HCT116 (cell line): ENCODE measurements at regions not wholly inside any gene's neighbourhood (a gene's known extent, or its start where the extent isn't known, plus 50 kb on each side); places are given as distances from the start of the nearest gene placed in this dataset.

ENCODE experiments used
- ATAC-seq: fragments of 200-7000 bp; cut with Tn5 transposase; 2 replicates; pipeline ENCODE4 v1.9.1; 2020; ENCODE audit warnings: mild to moderate bottlenecking, moderate library complexity
- BruUV-seq: library from RNA; stranded (reverse); fragments of 400-500 nt; replicated peaks from 2 replicates; lab custom pipeline; 2021; lab: Mats Ljungman, UMichigan
- CTCF ChIA-PET: fragments of 300-600 bp; sonication (Branson Sonifier 250); formaldehyde crosslinking; loops from one replicate; lab custom pipeline; 2021; ENCODE audit warnings: antibody characterized with exemption; lab: Charles Lee
- POLR2A ChIA-PET: fragments of 300-600, 350-600 bp; sonication (Branson Sonifier 250); formaldehyde crosslinking; loops from one replicate; lab custom pipeline; 2021; ENCODE audit warnings: antibody characterized with exemption; lab: Charles Lee
- RAD21 ChIA-PET, 2 experiments: fragments of 300-600 bp; sonication (Branson Sonifier 250); formaldehyde crosslinking; loops; one replicate each; lab custom pipeline; 2023; ENCODE audit warnings: low total read pairs in 2 of 2; ENCODE audit not compliant: uncharacterized antibody in 2 of 2, unreplicated experiment in 2 of 2, low non-redundant PET in 1 of 2; lab: Charles Lee
- DNase-seq: peaks from one replicate; pipeline ENCODE4 v3.0.0-alpha.2; 2010; ENCODE audit warnings: low read depth, low spot score
- H2AFZ ChIP-seq: fragments of 200-600 bp; shearing (Covaris generic), sonication (generic); 2 replicates; pipeline ENCODE4 v1.6.1; 2017; ENCODE audit warnings: low read depth, mixed run types, mixed read lengths, antibody characterized with exemption, low read length; ENCODE audit not compliant: poor library complexity, severe bottlenecking
- H3K27ac ChIP-seq: 2 replicates; pipeline ENCODE4 v1.5.1; 2012; ENCODE audit warnings: low read depth, low read length
- H3K27me3 ChIP-seq: fragments of 200-600 bp; sonication (generic); 2 replicates; pipeline ENCODE4 v1.6.1; 2016; ENCODE audit warnings: mixed run types, low read length, mixed read lengths; ENCODE audit not compliant: insufficient read depth
- H3K36me3 ChIP-seq, 2 experiments: fragments of 200-500 bp in 1 of 2; fragments of 200-600 bp in 1 of 2; sonication (Bioruptor generic) in 1 of 2; sonication (generic) in 1 of 2; 2 replicates each; pipeline versions ENCODE4 v1.5.1 to v1.6.1; 2014 to 2016; ENCODE audit warnings: low read length in 2 of 2, inconsistent platforms in 1 of 2, mixed read lengths in 1 of 2, mixed run types in 1 of 2; ENCODE audit not compliant: insufficient read depth in 2 of 2, control insufficient read depth in 1 of 2
- H3K4me1 ChIP-seq, 2 experiments: fragments of 200-600 bp in 1 of 2; sonication (generic) in 1 of 2; 2 replicates each; pipeline versions ENCODE4 v1.5.1 to v1.6.1; 2012 to 2017; ENCODE audit warnings: low read length in 2 of 2, inconsistent platforms in 1 of 2, mild to moderate bottlenecking in 1 of 2, mixed read lengths in 1 of 2, mixed run types in 1 of 2, moderate library complexity in 1 of 2; ENCODE audit not compliant: insufficient read depth in 2 of 2, control insufficient read depth in 1 of 2
- H3K4me2 ChIP-seq: fragments of 200-600 bp; sonication (generic); 2 replicates; pipeline ENCODE4 v1.6.1; 2017; ENCODE audit warnings: mixed run types, low read length, mixed read lengths
- H3K4me3 ChIP-seq, 2 experiments: fragments of 200-600 bp in 1 of 2; sonication (generic) in 1 of 2; replicated peaks in 1 of 2; 2 replicates each; pipeline ENCODE4 v1.5.1; 2011 to 2016; ENCODE audit warnings: low read length in 2 of 2, control low read depth in 1 of 2, low read depth in 1 of 2, mild to moderate bottlenecking in 1 of 2, mixed read lengths in 1 of 2, mixed run types in 1 of 2
- H3K79me2 ChIP-seq: fragments of 200-600 bp; sonication (generic); 2 replicates; pipeline ENCODE4 v1.6.1; 2017; ENCODE audit warnings: mild to moderate bottlenecking, mixed run types, low read length, moderate library complexity, mixed read lengths; ENCODE audit not compliant: insufficient read depth
- H3K9ac ChIP-seq: fragments of 200-600 bp; sonication (generic); 2 replicates; pipeline ENCODE4 v1.6.1; 2016; ENCODE audit warnings: low read length, mixed read lengths
- H3K9me2 ChIP-seq: fragments of 200-600 bp; sonication (generic), shearing (Covaris generic); 2 replicates; pipeline ENCODE4 v1.6.1; 2017; ENCODE audit warnings: mixed run types, mild to moderate bottlenecking, moderate library complexity; ENCODE audit not compliant: insufficient read depth
- H3K9me3 ChIP-seq, 2 experiments: fragments of 200-500 bp in 1 of 2; fragments of 200-600 bp in 1 of 2; sonication (Bioruptor generic) in 1 of 2; sonication (generic) in 1 of 2; 2 replicates each; pipeline ENCODE4 v1.6.1; 2014 to 2017; ENCODE audit warnings: low read length in 2 of 2, mixed read lengths in 2 of 2, inconsistent platforms in 1 of 2, low read depth in 1 of 2, mild to moderate bottlenecking in 1 of 2, mixed run types in 1 of 2, moderate library complexity in 1 of 2; ENCODE audit not compliant: control insufficient read depth in 1 of 2, insufficient read depth in 1 of 2
- H4K20me1 ChIP-seq: fragments of 200-600 bp; sonication (generic), shearing (Covaris generic); 2 replicates; pipeline ENCODE4 v1.6.1; 2017; ENCODE audit warnings: mixed run types, mild to moderate bottlenecking, moderate library complexity; ENCODE audit not compliant: insufficient read depth
- CEBPB ChIP-seq: IDR thresholded peaks from 2 replicates; pipeline ENCODE4 v1.6.1; 2012; ENCODE audit warnings: low read depth
- EZH2phosphoT487 ChIP-seq: fragments of 200-600 bp; IDR thresholded peaks from 2 replicates; pipeline ENCODE4 v1.6.1; 2018; ENCODE audit warnings: antibody characterized with exemption, borderline replicate concordance
- FOSL1 ChIP-seq: IDR thresholded peaks from 2 replicates; pipeline ENCODE4 v1.6.1; 2012; ENCODE audit warnings: low read depth
- JUND ChIP-seq: IDR thresholded peaks from 2 replicates; pipeline ENCODE4 v1.6.1; 2012
- POLR2A ChIP-seq: IDR thresholded peaks from 2 replicates; pipeline ENCODE4 v1.7.0; 2011; ENCODE audit warnings: borderline replicate concordance; ENCODE audit not compliant: insufficient read depth, insufficient read length; ENCODE audit errors: extremely low read depth
- POLR2AphosphoS5 ChIP-seq: IDR thresholded peaks from 2 replicates; pipeline ENCODE4 v1.6.1; 2011; ENCODE audit warnings: mild to moderate bottlenecking, low read depth, low read length, moderate library complexity
- SIN3A ChIP-seq: IDR thresholded peaks from 2 replicates; pipeline ENCODE4 v1.6.1; 2012; ENCODE audit warnings: low read depth
- SP1 ChIP-seq: IDR thresholded peaks from 2 replicates; pipeline ENCODE4 v1.6.1; 2012; ENCODE audit warnings: low read depth
- ZFX ChIP-seq: fragments of 450-650 bp; IDR thresholded peaks from 2 replicates; pipeline ENCODE4 v1.6.1; 2017
- ZNF274 ChIP-seq: fragments of 200-500 bp; sonication (Bioruptor generic); IDR thresholded peaks from 2 replicates; pipeline ENCODE4 v1.6.1; 2014; ENCODE audit warnings: mild to moderate bottlenecking, low read depth, low read length, inconsistent platforms
- intact Hi-C: fragments of 100-400 bp; cut with micrococcal nuclease; formaldehyde crosslinking; loops from 2 replicates; pipeline ENCODE4 v1.10.0; 2022
- TF ChIP-seq, protein P1 (sequence below): IDR thresholded peaks from 2 replicates; pipeline ENCODE4 v1.6.1; 2012
- TF ChIP-seq, protein P2 (sequence below): IDR thresholded peaks from 2 replicates; pipeline ENCODE4 v1.6.1; 2012; ENCODE audit warnings: low read depth
- TF ChIP-seq, protein P3 (sequence below), 3 experiments: fragments of 200-600 bp in 1 of 3; sonication (generic) in 1 of 3; IDR thresholded peaks in 2 of 3; conservative IDR thresholded peaks in 1 of 3; 2 replicates each; pipeline ENCODE4 v1.5.1; 2012 to 2017; ENCODE audit warnings: low read depth in 2 of 3, low read length in 2 of 3, antibody characterized with exemption in 1 of 3, borderline replicate concordance in 1 of 3, control low read depth in 1 of 3, mild to moderate bottlenecking in 1 of 3, mixed read lengths in 1 of 3, mixed run types in 1 of 3, moderate library complexity in 1 of 3; ENCODE audit not compliant: insufficient read depth in 1 of 3

DNA sequence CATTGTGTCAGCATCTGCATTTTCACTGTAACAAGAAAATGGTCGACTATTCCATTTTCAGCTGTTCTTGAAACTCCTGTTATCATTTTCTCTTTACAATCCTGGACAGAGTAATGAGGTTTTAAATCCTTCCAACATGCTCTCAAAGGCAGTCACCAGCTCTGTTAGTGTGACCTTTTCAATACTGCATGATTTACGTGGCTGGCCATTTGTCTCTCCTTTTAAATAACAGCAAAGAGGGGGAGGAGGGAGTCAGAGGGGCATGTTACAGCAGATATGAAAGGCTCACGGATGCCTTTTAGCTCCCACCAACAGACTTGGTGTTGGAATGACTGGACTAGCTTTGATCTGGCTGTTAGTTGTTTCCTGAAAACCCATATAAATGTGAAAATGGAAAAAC, 1251.2 kb downstream of the AACS start:
- ATAC-seq (no peak), DNase-seq (no peak)
- Histone ChIP-seq H3K4me3 (no peak overlapping the region), H3K36me3 (no peaks in the 10 kb centered on the region), H3K4me2 (no peak overlapping the region), H3K79me2 (no peaks in the 10 kb centered on the region), H4K20me1 (no peaks in the 10 kb centered on the region), H3K9me2 (no peaks in the 10 kb centered on the region), H2AFZ (no peak overlapping the region), H3K27me3 (no peaks in the 10 kb centered on the region), H3K9me3 (peaks cover 6 to 17% of the 10 kb centered on the region in 2 experiments; a peak in 2 of 4 replicates), H3K4me1 (no peaks in the 10 kb centered on the region), H3K9ac (no peak overlapping the region), H3K27ac (no peak overlapping the region)
- TF ChIP-seq ZFX: no peak
- no peak for TF ChIP-seq FOSL1
- TF ChIP-seq EZH2phosphoT487: no peak
- TF ChIP-seq POLR2AphosphoS5: no peak
- TF ChIP-seq CEBPB: no peak
- no peak for TF ChIP-seq SIN3A
- TF ChIP-seq, protein P1, sequence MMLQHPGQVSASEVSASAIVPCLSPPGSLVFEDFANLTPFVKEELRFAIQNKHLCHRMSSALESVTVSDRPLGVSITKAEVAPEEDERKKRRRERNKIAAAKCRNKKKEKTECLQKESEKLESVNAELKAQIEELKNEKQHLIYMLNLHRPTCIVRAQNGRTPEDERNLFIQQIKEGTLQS: no peak
- TF ChIP-seq, protein P2, sequence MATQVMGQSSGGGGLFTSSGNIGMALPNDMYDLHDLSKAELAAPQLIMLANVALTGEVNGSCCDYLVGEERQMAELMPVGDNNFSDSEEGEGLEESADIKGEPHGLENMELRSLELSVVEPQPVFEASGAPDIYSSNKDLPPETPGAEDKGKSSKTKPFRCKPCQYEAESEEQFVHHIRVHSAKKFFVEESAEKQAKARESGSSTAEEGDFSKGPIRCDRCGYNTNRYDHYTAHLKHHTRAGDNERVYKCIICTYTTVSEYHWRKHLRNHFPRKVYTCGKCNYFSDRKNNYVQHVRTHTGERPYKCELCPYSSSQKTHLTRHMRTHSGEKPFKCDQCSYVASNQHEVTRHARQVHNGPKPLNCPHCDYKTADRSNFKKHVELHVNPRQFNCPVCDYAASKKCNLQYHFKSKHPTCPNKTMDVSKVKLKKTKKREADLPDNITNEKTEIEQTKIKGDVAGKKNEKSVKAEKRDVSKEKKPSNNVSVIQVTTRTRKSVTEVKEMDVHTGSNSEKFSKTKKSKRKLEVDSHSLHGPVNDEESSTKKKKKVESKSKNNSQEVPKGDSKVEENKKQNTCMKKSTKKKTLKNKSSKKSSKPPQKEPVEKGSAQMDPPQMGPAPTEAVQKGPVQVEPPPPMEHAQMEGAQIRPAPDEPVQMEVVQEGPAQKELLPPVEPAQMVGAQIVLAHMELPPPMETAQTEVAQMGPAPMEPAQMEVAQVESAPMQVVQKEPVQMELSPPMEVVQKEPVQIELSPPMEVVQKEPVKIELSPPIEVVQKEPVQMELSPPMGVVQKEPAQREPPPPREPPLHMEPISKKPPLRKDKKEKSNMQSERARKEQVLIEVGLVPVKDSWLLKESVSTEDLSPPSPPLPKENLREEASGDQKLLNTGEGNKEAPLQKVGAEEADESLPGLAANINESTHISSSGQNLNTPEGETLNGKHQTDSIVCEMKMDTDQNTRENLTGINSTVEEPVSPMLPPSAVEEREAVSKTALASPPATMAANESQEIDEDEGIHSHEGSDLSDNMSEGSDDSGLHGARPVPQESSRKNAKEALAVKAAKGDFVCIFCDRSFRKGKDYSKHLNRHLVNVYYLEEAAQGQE: no peak
- no peak for TF ChIP-seq JUND
- TF ChIP-seq POLR2A: no peak
- TF ChIP-seq, protein P3, sequence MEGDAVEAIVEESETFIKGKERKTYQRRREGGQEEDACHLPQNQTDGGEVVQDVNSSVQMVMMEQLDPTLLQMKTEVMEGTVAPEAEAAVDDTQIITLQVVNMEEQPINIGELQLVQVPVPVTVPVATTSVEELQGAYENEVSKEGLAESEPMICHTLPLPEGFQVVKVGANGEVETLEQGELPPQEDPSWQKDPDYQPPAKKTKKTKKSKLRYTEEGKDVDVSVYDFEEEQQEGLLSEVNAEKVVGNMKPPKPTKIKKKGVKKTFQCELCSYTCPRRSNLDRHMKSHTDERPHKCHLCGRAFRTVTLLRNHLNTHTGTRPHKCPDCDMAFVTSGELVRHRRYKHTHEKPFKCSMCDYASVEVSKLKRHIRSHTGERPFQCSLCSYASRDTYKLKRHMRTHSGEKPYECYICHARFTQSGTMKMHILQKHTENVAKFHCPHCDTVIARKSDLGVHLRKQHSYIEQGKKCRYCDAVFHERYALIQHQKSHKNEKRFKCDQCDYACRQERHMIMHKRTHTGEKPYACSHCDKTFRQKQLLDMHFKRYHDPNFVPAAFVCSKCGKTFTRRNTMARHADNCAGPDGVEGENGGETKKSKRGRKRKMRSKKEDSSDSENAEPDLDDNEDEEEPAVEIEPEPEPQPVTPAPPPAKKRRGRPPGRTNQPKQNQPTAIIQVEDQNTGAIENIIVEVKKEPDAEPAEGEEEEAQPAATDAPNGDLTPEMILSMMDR (IDR thresholded peaks at IDR 0.05 in 2 of 3, conservative IDR thresholded peaks at IDR 0.05 in 1 of 3; ENCODE audit: borderline replicate concordance in 1 of 3, insufficient read depth in 1 of 3, low read depth in 2 of 3, low read length in 2 of 3): no peak
- no peak for TF ChIP-seq ZNF274
- no peak for TF ChIP-seq SP1
- CTCF ChIA-PET: no interaction called here
- intact Hi-C loops: no loop called here
- no TSS peak for BruUV-seq
- POLR2A ChIA-PET: no interaction called here
- RAD21 ChIA-PET: no interaction called here
